ENCODE measurements at regions not wholly inside any gene's neighbourhood (a gene's known extent, or its start where the extent isn't known, plus 50 kb on each side); places are given as distances from the start of the nearest gene placed in this dataset.

DNA sequence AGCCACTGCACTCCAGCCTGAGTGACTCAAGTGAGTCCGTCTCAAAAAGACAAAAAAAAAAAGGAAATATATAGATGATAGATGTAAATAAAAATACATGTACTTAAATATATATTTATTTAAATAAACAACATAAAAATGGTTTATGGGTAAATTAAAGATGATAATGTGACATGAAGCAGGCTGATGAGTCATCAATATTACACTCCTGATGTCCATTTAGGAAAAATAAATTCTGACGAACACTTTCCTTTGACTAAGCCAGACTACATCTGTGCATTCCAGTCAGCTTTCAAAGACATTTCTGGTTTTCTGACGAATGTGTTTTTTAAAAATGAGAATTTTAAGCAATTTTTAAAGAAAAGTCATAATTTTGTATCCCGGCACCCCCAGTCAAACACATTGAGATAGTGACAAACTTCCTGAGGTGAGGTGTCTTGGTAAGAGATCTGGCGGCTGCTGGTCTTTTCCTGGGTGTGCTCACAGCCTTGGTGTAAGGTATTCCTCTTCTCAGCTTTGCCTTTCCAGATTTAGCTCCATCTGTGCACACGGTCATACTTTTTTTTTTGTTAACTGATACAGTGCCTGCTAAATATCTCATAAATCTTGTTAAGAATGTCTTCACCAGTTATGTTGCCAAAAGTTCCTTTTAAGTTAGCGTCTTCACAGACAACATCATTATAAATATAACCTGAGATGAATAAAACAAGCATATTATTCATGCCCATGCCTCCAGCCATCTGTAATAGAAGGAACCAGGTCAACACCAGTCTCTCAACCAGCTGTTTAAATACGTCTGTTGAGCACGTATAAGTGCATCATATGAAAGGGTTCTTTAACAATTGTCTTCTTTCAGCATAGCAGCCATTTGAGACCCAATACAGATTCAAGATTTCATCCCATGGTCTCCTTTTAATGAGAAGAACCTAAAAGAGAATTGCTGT is 214.5 kb upstream of the PLD5 start:
- H3K36me3 ChIP-seq (ENCODE audit: control insufficient read depth in 2 of 4, insufficient read depth in 4 of 4, low read length in 3 of 4) = no peaks in the 10 kb centered on the region
- H3K14ac ChIP-seq (ENCODE audit: insufficient read length) = no peak overlapping the region
- no peak overlapping the region for H3K4ac ChIP-seq (replicated peaks; ENCODE audit: insufficient read length, low read depth, low read length)
- no peak overlapping the region for H3K56ac ChIP-seq (replicated peaks; ENCODE audit: insufficient read length, low read depth, low read length)
- no peak overlapping the region for H3K18ac ChIP-seq (ENCODE audit: extremely low read depth, low read length)
- no peak overlapping the region for H2BK15ac ChIP-seq (ENCODE audit: low read length)
- ChIA-PET POLR2A (ENCODE audit: partially characterized antibody) (no interaction called here), CTCF (ENCODE audit: partially characterized antibody) (no interaction called here)
- no peak overlapping the region for H4K5ac ChIP-seq (ENCODE audit: insufficient read length, low read depth, low read length)
- no peaks in the 10 kb centered on the region for H3K23me2 ChIP-seq (ENCODE audit: low read depth, low read length)
- no peaks in the 10 kb centered on the region for H3K4me1 ChIP-seq (replicated peaks in 1 of 4; ENCODE audit: control insufficient read depth in 3 of 4, insufficient read depth in 4 of 4, low read length in 3 of 4)
- no peak overlapping the region for H3K4me3 ChIP-seq (ENCODE audit: extremely low read depth in 1 of 4, insufficient read depth in 2 of 4, low read depth in 3 of 4, low read length in 4 of 4)
- H4K20me1 ChIP-seq (replicated peaks in 1 of 2; ENCODE audit: control insufficient read depth in 1 of 2, insufficient read depth in 2 of 2, low read length in 2 of 2) = no peaks in the 10 kb centered on the region
- 93% methylated on average over 9 of the region's 9 CpGs; no CpG with 5 or more reads in 1 of the 2 experiments for WGBS, 2 experiments (ENCODE audit: extremely low coverage in 1 of 2, insufficient coverage in 1 of 2, insufficient read length in 1 of 2, insufficient replicate concordance in 2 of 2, low coverage in 1 of 2, low lambda C conversion rate in 2 of 2, missing lambda C conversion rate in 1 of 2)
- no peak overlapping the region for H3K4me2 ChIP-seq (ENCODE audit: insufficient read depth in 1 of 2, low read depth in 2 of 2, low read length in 2 of 2)
- H2AFZ ChIP-seq (ENCODE audit: low read length) = no peak overlapping the region
- no peak overlapping the region for H2BK20ac ChIP-seq (ENCODE audit: low read length)
- no peak overlapping the region for H2BK5ac ChIP-seq (ENCODE audit: low read depth, low read length)
- DNase-seq (ENCODE audit: low read depth in 1 of 2, low spot score in 2 of 2) (no peak), FAIRE-seq (no peak)
- H3K27ac ChIP-seq (ENCODE audit: low read depth, low read length) = no peak overlapping the region
- no peak overlapping the region for H2BK120ac ChIP-seq (replicated peaks; ENCODE audit: low read depth, low read length)
- no peak overlapping the region for H4K8ac ChIP-seq (ENCODE audit: extremely low read depth, insufficient read depth, low read length)
- no peaks in the 10 kb centered on the region for H3K79me2 ChIP-seq (ENCODE audit: control insufficient read depth in 1 of 2, insufficient read depth in 2 of 2, low read length in 2 of 2)
- H3K79me1 ChIP-seq (ENCODE audit: low read depth, low read length) = no peaks in the 10 kb centered on the region
- no peak overlapping the region for H4K91ac ChIP-seq (replicated peaks; ENCODE audit: insufficient read length, low read length)
- no peak overlapping the region for H2AK5ac ChIP-seq (ENCODE audit: low read depth, low read length)
- H3K9ac ChIP-seq (replicated peaks in 1 of 4; ENCODE audit: extremely low read depth in 1 of 4, low read depth in 3 of 4, low read length in 3 of 4) = no peak overlapping the region
- no peaks in the 10 kb centered on the region for H3K9me3 ChIP-seq (ENCODE audit: insufficient read depth in 2 of 2, low read depth in 1 of 2, low read length in 1 of 2)
- H2BK12ac ChIP-seq (ENCODE audit: low read depth, low read length) = no peak overlapping the region
- no peak overlapping the region for H3K23ac ChIP-seq (ENCODE audit: insufficient read length)
- H3K27me3 ChIP-seq (replicated peaks in 1 of 4; ENCODE audit: control insufficient read depth in 3 of 4, extremely low read depth in 1 of 4, insufficient read depth in 3 of 4, low read length in 3 of 4) = no peaks in the 10 kb centered on the region
- TF ChIP-seq CBX8 (IDR thresholded peaks at IDR 0.05; ENCODE audit: borderline replicate concordance, low read depth, low read length) = no peak
- no peak for TF ChIP-seq POU5F1 (IDR thresholded peaks at IDR 0.05; ENCODE audit: low read depth, low read length)
- no peak for TF ChIP-seq ZNF274 (IDR thresholded peaks at IDR 0.05; ENCODE audit: borderline replicate concordance, extremely low read depth, low read length)
- TF ChIP-seq, protein P1, sequence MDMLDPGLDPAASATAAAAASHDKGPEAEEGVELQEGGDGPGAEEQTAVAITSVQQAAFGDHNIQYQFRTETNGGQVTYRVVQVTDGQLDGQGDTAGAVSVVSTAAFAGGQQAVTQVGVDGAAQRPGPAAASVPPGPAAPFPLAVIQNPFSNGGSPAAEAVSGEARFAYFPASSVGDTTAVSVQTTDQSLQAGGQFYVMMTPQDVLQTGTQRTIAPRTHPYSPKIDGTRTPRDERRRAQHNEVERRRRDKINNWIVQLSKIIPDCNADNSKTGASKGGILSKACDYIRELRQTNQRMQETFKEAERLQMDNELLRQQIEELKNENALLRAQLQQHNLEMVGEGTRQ (IDR thresholded peaks at IDR 0.05; ENCODE audit: low read length) = no peak
- TF ChIP-seq HDAC2 (IDR thresholded peaks at IDR 0.05; ENCODE audit: borderline replicate concordance in 1 of 2, low read depth in 2 of 2, low read length in 2 of 2) = no peak
- TF ChIP-seq RFX5 (IDR thresholded peaks at IDR 0.05; ENCODE audit: borderline replicate concordance, low read depth, low read length) = no peak
- TF ChIP-seq BCL11A (IDR thresholded peaks at IDR 0.05; ENCODE audit: low read depth in 2 of 2, low read length in 2 of 2) = no peak
- TF ChIP-seq SRF (IDR thresholded peaks at IDR 0.05; ENCODE audit: low read depth, low read length) = no peak
- TF ChIP-seq GTF2F1 (IDR thresholded peaks at IDR 0.05; ENCODE audit: borderline replicate concordance, low read depth, low read length) = no peak
- TF ChIP-seq EGR1 (IDR thresholded peaks at IDR 0.05; ENCODE audit: borderline replicate concordance, low read depth, low read length) = no peak
